ENCODE measurements at regions not wholly inside any gene's neighbourhood (a gene's known extent, or its start where the extent isn't known, plus 50 kb on each side); places are given as distances from the start of the nearest gene placed in this dataset.

GRCh38 chr10:71136036-71136721, 76.2 kb upstream of the UNC5B start:
- Histone ChIP-seq H3K36me3 (ENCODE audit: control insufficient read depth in 1 of 2, insufficient read depth in 2 of 2, low read length in 2 of 2) (no peaks in the 10 kb centered on the region), H3K27me3 (ENCODE audit: control insufficient read depth in 1 of 2, insufficient read depth in 2 of 2, low read length in 2 of 2) (peaks cover 3 to 6% of the 10 kb centered on the region in 2 donors), H3K4me1 (ENCODE audit: control insufficient read depth in 1 of 2, insufficient read depth in 2 of 2, low read length in 2 of 2) (no peaks in the 10 kb centered on the region), H3K27ac (ENCODE audit: low read depth, low read length) (no peak overlapping the region), H3K9me3 (ENCODE audit: control insufficient read depth in 1 of 2, low read length in 2 of 2) (no peaks in the 10 kb centered on the region), H3K9ac (ENCODE audit: low read depth in 1 of 2, low read length in 2 of 2) (no peak overlapping the region), H3K4me3 (ENCODE audit: low read depth in 1 of 2, low read length in 2 of 2) (no peak overlapping the region)

GRCh38 chr10:71137701-71138100, 74.7 kb upstream of the UNC5B start:
- peaks cover 0 to 3% of the 10 kb centered on the region in 2 donors for H3K27me3 ChIP-seq (ENCODE audit: control insufficient read depth in 1 of 2, insufficient read depth in 2 of 2, low read length in 2 of 2)
- no peaks in the 10 kb centered on the region for H3K9me3 ChIP-seq (ENCODE audit: control insufficient read depth in 1 of 2, low read length in 2 of 2)
- no peaks in the 10 kb centered on the region for H3K4me1 ChIP-seq (ENCODE audit: control insufficient read depth in 1 of 2, insufficient read depth in 2 of 2, low read length in 2 of 2)
- no peaks in the 10 kb centered on the region for H3K36me3 ChIP-seq (ENCODE audit: control insufficient read depth in 1 of 2, insufficient read depth in 2 of 2, low read length in 2 of 2)
- no peak overlapping the region for H3K4me3 ChIP-seq (ENCODE audit: low read depth in 1 of 2, low read length in 2 of 2)
- no peak overlapping the region for H3K9ac ChIP-seq (ENCODE audit: low read depth in 1 of 2, low read length in 2 of 2)
- no peak overlapping the region for H3K27ac ChIP-seq (ENCODE audit: low read depth, low read length)

- H3K4me1 ChIP-seq (ENCODE audit: control insufficient read depth in 1 of 2, insufficient read depth in 2 of 2, low read length in 2 of 2) = no peaks in the 10 kb centered on the region
- H3K27me3 ChIP-seq (ENCODE audit: control insufficient read depth in 1 of 2, insufficient read depth in 2 of 2, low read length in 2 of 2) = peaks cover 3 to 4% of the 10 kb centered on the region in 2 donors
- H3K9ac ChIP-seq (ENCODE audit: low read depth in 1 of 2, low read length in 2 of 2) = no peak overlapping the region
- no peaks in the 10 kb centered on the region for H3K9me3 ChIP-seq (ENCODE audit: control insufficient read depth in 1 of 2, low read length in 2 of 2)
- no peak overlapping the region for H3K27ac ChIP-seq (ENCODE audit: low read depth, low read length)
- H3K36me3 ChIP-seq (ENCODE audit: control insufficient read depth in 1 of 2, insufficient read depth in 2 of 2, low read length in 2 of 2) = no peaks in the 10 kb centered on the region
- no peak overlapping the region for H3K4me3 ChIP-seq (ENCODE audit: low read depth in 1 of 2, low read length in 2 of 2)
Observed at GRCh38 chr10:71138166-71138830, 74.1 kb upstream of the UNC5B start.

DNA sequence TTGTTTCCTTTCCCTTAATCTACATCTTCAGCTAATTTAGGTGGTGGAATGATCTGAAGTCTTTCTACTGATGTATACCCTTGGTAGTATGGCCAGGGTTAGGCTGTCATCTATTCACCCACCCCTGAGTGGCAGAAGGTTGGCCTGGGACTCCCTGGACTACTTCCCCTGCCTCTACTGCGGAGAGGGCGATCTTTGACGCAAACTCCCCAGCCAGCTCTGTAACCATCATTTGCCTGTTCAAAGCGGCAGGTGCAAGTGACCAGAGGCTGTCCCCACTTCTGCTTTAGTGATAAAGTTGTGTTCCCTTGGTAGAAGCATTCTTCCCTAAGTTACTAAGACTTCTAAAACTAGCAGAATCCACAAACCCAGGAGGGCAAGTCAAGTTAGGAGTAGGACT, 70.8 kb upstream of the UNC5B start:
- H3K9me3 ChIP-seq (ENCODE audit: control insufficient read depth in 1 of 2, low read length in 2 of 2) = no peaks in the 10 kb centered on the region
- H3K27ac ChIP-seq (ENCODE audit: low read depth, low read length) = no peak overlapping the region
- H3K36me3 ChIP-seq (ENCODE audit: control insufficient read depth in 1 of 2, insufficient read depth in 2 of 2, low read length in 2 of 2) = no peaks in the 10 kb centered on the region
- H3K4me3 ChIP-seq (ENCODE audit: low read depth in 1 of 2, low read length in 2 of 2) = no peak overlapping the region
- H3K9ac ChIP-seq (ENCODE audit: low read depth in 1 of 2, low read length in 2 of 2) = no peak overlapping the region
- no peaks in the 10 kb centered on the region for H3K4me1 ChIP-seq (ENCODE audit: control insufficient read depth in 1 of 2, insufficient read depth in 2 of 2, low read length in 2 of 2)
- H3K27me3 ChIP-seq (ENCODE audit: control insufficient read depth in 1 of 2, insufficient read depth in 2 of 2, low read length in 2 of 2) = peaks cover 3 to 4% of the 10 kb centered on the region in 2 donors

DNA sequence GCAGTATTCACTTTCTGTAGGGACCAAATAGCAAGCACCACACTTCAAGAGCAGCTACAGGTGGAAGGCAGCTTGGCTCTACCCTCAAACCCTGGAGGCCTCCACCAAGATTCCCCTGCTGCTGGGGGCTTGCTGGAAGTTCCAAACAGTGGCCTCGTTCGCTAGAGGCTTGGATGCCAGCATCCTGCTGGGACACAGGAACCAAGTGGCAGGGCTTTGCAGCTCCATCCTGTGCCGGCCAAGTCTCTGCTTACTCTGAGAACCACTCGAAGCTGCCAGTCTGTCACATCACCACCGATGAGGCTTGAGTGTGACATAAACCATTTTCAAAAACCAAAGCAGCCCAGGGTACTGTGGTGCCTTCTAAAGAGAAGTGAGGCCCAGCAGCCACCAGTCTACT, 69.2 kb upstream of the UNC5B start:
- Histone ChIP-seq H3K4me1 (ENCODE audit: control insufficient read depth in 1 of 2, insufficient read depth in 2 of 2, low read length in 2 of 2) (no peaks in the 10 kb centered on the region), H3K9ac (ENCODE audit: low read depth in 1 of 2, low read length in 2 of 2) (no peak overlapping the region), H3K27ac (ENCODE audit: low read depth, low read length) (no peak overlapping the region), H3K27me3 (ENCODE audit: control insufficient read depth in 1 of 2, insufficient read depth in 2 of 2, low read length in 2 of 2) (peaks cover 3 to 4% of the 10 kb centered on the region in 2 donors), H3K9me3 (ENCODE audit: control insufficient read depth in 1 of 2, low read length in 2 of 2) (no peaks in the 10 kb centered on the region), H3K4me3 (ENCODE audit: low read depth in 1 of 2, low read length in 2 of 2) (no peak overlapping the region), H3K36me3 (ENCODE audit: control insufficient read depth in 1 of 2, insufficient read depth in 2 of 2, low read length in 2 of 2) (no peaks in the 10 kb centered on the region)

- Histone ChIP-seq H3K9ac (ENCODE audit: low read depth in 1 of 2, low read length in 2 of 2) (no peak overlapping the region), H3K4me1 (ENCODE audit: control insufficient read depth in 1 of 2, insufficient read depth in 2 of 2, low read length in 2 of 2) (no peaks in the 10 kb centered on the region), H3K27me3 (ENCODE audit: control insufficient read depth in 1 of 2, insufficient read depth in 2 of 2, low read length in 2 of 2) (peaks cover 3 to 4% of the 10 kb centered on the region in 2 donors), H3K4me3 (ENCODE audit: low read depth in 1 of 2, low read length in 2 of 2) (no peak overlapping the region), H3K9me3 (ENCODE audit: control insufficient read depth in 1 of 2, low read length in 2 of 2) (no peaks in the 10 kb centered on the region), H3K36me3 (ENCODE audit: control insufficient read depth in 1 of 2, insufficient read depth in 2 of 2, low read length in 2 of 2) (no peaks in the 10 kb centered on the region), H3K27ac (ENCODE audit: low read depth, low read length) (no peak overlapping the region)
Observed at GRCh38 chr10:71143610-71144009, 68.8 kb upstream of the UNC5B start.

- no peaks in the 10 kb centered on the region for H3K9me3 ChIP-seq (ENCODE audit: control insufficient read depth in 1 of 2, low read length in 2 of 2)
- H3K9ac ChIP-seq (ENCODE audit: low read depth in 1 of 2, low read length in 2 of 2) = no peak overlapping the region
- no peak overlapping the region for H3K27ac ChIP-seq (ENCODE audit: low read depth, low read length)
- no peak overlapping the region for H3K4me3 ChIP-seq (ENCODE audit: low read depth in 1 of 2, low read length in 2 of 2)
- no peaks in the 10 kb centered on the region for H3K36me3 ChIP-seq (ENCODE audit: control insufficient read depth in 1 of 2, insufficient read depth in 2 of 2, low read length in 2 of 2)
- no peaks in the 10 kb centered on the region for H3K4me1 ChIP-seq (ENCODE audit: control insufficient read depth in 1 of 2, insufficient read depth in 2 of 2, low read length in 2 of 2)
- peaks cover 3 to 4% of the 10 kb centered on the region in 2 donors for H3K27me3 ChIP-seq (ENCODE audit: control insufficient read depth in 1 of 2, insufficient read depth in 2 of 2, low read length in 2 of 2)
Observed at GRCh38 chr10:71144824-71145223, 67.5 kb upstream of the UNC5B start.

DNA sequence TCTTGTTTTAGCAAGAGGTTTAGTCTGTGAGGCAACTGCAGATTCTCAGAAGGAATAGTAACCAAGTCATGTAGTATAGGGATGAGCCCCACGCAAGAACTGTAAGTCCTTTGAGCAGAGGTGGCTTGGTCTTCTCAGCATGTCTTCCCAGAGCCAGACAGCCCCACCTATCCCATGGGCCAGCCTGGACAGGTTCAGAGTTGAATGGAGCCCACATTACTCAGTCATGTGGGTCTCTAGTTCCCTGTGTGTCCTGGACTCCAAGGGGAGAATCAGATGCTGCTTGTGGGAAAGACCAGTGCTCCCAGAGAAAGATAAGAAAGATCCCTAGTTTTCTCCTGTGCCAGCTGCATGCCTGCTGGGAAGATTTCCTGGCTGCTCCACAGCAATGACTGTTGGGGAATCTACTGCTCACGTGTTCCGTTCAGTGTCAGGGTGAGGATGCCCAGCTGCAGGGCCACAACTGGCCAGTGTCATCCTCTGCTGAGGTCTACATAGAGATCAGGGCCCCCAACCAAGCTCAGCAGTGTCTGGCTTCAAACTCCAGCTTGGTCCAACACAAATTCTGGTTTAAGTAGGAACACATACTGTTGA, 66.9 kb upstream of the UNC5B start:
- Histone ChIP-seq H3K4me1 (ENCODE audit: control insufficient read depth in 1 of 2, insufficient read depth in 2 of 2, low read length in 2 of 2) (no peaks in the 10 kb centered on the region), H3K27me3 (ENCODE audit: control insufficient read depth in 1 of 2, insufficient read depth in 2 of 2, low read length in 2 of 2) (peaks cover 3 to 4% of the 10 kb centered on the region in 2 donors), H3K9me3 (ENCODE audit: control insufficient read depth in 1 of 2, low read length in 2 of 2) (no peaks in the 10 kb centered on the region), H3K27ac (ENCODE audit: low read depth, low read length) (no peak overlapping the region), H3K4me3 (ENCODE audit: low read depth in 1 of 2, low read length in 2 of 2) (no peak overlapping the region), H3K36me3 (ENCODE audit: control insufficient read depth in 1 of 2, insufficient read depth in 2 of 2, low read length in 2 of 2) (no peaks in the 10 kb centered on the region), H3K9ac (ENCODE audit: low read depth in 1 of 2, low read length in 2 of 2) (no peak overlapping the region)

DNA sequence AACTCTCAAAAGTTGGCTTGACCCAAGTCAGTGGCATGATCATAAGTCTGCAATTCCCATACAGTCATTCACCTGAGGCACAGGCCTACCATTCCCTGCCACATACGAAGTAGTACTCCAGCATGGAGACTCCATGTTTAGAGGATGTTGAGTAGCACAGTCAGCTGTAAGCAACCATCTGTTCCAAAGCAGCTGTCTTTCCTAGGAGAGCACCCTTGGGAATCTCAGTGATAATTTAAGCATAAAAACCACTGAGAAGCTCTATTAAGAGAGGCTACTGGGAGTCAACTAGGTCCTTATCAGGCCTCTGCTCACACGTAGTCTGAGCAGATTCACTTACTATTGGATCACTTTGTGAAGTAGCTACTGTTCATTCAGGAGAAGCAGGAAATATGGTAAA, 61.6 kb upstream of the UNC5B start:
- H3K27me3 ChIP-seq (ENCODE audit: control insufficient read depth in 1 of 2, insufficient read depth in 2 of 2, low read length in 2 of 2) = peaks cover 0 to 3% of the 10 kb centered on the region in 2 donors
- H3K36me3 ChIP-seq (ENCODE audit: control insufficient read depth in 1 of 2, insufficient read depth in 2 of 2, low read length in 2 of 2) = no peaks in the 10 kb centered on the region
- H3K9ac ChIP-seq (ENCODE audit: low read depth in 1 of 2, low read length in 2 of 2) = no peak overlapping the region
- no peaks in the 10 kb centered on the region for H3K9me3 ChIP-seq (ENCODE audit: control insufficient read depth in 1 of 2, low read length in 2 of 2)
- no peak overlapping the region for H3K4me3 ChIP-seq (ENCODE audit: low read depth in 1 of 2, low read length in 2 of 2)
- H3K27ac ChIP-seq (ENCODE audit: low read depth, low read length) = no peak overlapping the region
- no peaks in the 10 kb centered on the region for H3K4me1 ChIP-seq (ENCODE audit: control insufficient read depth in 1 of 2, insufficient read depth in 2 of 2, low read length in 2 of 2)

- Histone ChIP-seq H3K4me3 (ENCODE audit: low read depth in 1 of 2, low read length in 2 of 2) (no peak overlapping the region), H3K27me3 (ENCODE audit: control insufficient read depth in 1 of 2, insufficient read depth in 2 of 2, low read length in 2 of 2) (peaks cover 0 to 3% of the 10 kb centered on the region in 2 donors), H3K9ac (ENCODE audit: low read depth in 1 of 2, low read length in 2 of 2) (no peak overlapping the region), H3K9me3 (ENCODE audit: control insufficient read depth in 1 of 2, low read length in 2 of 2) (no peaks in the 10 kb centered on the region), H3K36me3 (ENCODE audit: control insufficient read depth in 1 of 2, insufficient read depth in 2 of 2, low read length in 2 of 2) (no peaks in the 10 kb centered on the region), H3K4me1 (ENCODE audit: control insufficient read depth in 1 of 2, insufficient read depth in 2 of 2, low read length in 2 of 2) (no peaks in the 10 kb centered on the region), H3K27ac (ENCODE audit: low read depth, low read length) (no peak overlapping the region)
Observed at GRCh38 chr10:71152043-71152442, 60.3 kb upstream of the UNC5B start.

Measured in duodenal mucosa (tissue), 2 donors.